Hepatic stellate cell (primary cell): ENCODE measurements at regions not wholly inside any gene's neighbourhood (a gene's known extent, or its start where the extent isn't known, plus 50 kb on each side); places are given as distances from the start of the nearest gene placed in this dataset.

Experiments used
- DNase-seq: peaks from one replicate; pipeline ENCODE4 v3.0.0; 2011; ENCODE audit warnings: low spot score

- DNase-seq = no peak
These were observed 514.4 kb upstream of the SALL1 start for GRCh38 chr16:51665436-51665998.

- DNase-seq = no peak
These were observed 507.5 kb upstream of the SALL1 start for GRCh38 chr16:51658531-51658930.

- DNase-seq = no peak
These were observed 506.8 kb upstream of the SALL1 start for GRCh38 chr16:51657848-51658247.

GRCh38 chr16:51655249-51655648 lies 504.2 kb upstream of the SALL1 start:
- DNase-seq = no peak

- no peak for DNase-seq
These were observed 500.0 kb upstream of the SALL1 start for GRCh38 chr16:51651061-51651466.

- no peak for DNase-seq
These were observed 498.6 kb upstream of the SALL1 start for GRCh38 chr16:51649631-51650030.

GRCh38 chr16:51648526-51648925 lies 497.5 kb upstream of the SALL1 start:
- DNase-seq = no peak

GRCh38 chr16:51641191-51641765 lies 490.2 kb upstream of the SALL1 start:
- DNase-seq = no peak

- DNase-seq = no peak
These were observed 489.1 kb upstream of the SALL1 start for GRCh38 chr16:51640196-51640595.

GRCh38 chr16:51638339-51639135 lies 487.5 kb upstream of the SALL1 start:
- no peak for DNase-seq

GRCh38 chr16:51637770-51638094 lies 486.7 kb upstream of the SALL1 start:
- no peak for DNase-seq

GRCh38 chr16:51636920-51637769 lies 486.1 kb upstream of the SALL1 start:
- no peak for DNase-seq

- DNase-seq = no peak
These were observed 484.1 kb upstream of the SALL1 start for GRCh38 chr16:51635181-51635580.

- DNase-seq = no peak
These were observed 479.0 kb upstream of the SALL1 start for GRCh38 chr16:51630076-51630475.

GRCh38 chr16:51629576-51629975 lies 478.5 kb upstream of the SALL1 start:
- no peak for DNase-seq

GRCh38 chr16:51624080-51624775 lies 473.2 kb upstream of the SALL1 start:
- DNase-seq = no peak

- no peak for DNase-seq
These were observed 470.5 kb upstream of the SALL1 start for GRCh38 chr16:51621610-51622009.

- no peak for DNase-seq
These were observed 464.1 kb upstream of the SALL1 start for GRCh38 chr16:51615141-51615540.

GRCh38 chr16:51607201-51607651 lies 456.2 kb upstream of the SALL1 start:
- no peak for DNase-seq

GRCh38 chr16:51596247-51596646 lies 445.2 kb upstream of the SALL1 start:
- DNase-seq = no peak

GRCh38 chr16:51592535-51593300 lies 441.6 kb upstream of the SALL1 start:
- DNase-seq = no peak
